Amygdala (tissue), 56 donors: ENCODE measurements at regions not wholly inside any gene's neighbourhood (a gene's known extent, or its start where the extent isn't known, plus 50 kb on each side); places are given as distances from the start of the nearest gene placed in this dataset.

Experiments
- DNase-seq, 56 donors: peaks; one replicate each; lab custom pipeline; 2025; lab: John Stamatoyannopoulos, UW

DNA sequence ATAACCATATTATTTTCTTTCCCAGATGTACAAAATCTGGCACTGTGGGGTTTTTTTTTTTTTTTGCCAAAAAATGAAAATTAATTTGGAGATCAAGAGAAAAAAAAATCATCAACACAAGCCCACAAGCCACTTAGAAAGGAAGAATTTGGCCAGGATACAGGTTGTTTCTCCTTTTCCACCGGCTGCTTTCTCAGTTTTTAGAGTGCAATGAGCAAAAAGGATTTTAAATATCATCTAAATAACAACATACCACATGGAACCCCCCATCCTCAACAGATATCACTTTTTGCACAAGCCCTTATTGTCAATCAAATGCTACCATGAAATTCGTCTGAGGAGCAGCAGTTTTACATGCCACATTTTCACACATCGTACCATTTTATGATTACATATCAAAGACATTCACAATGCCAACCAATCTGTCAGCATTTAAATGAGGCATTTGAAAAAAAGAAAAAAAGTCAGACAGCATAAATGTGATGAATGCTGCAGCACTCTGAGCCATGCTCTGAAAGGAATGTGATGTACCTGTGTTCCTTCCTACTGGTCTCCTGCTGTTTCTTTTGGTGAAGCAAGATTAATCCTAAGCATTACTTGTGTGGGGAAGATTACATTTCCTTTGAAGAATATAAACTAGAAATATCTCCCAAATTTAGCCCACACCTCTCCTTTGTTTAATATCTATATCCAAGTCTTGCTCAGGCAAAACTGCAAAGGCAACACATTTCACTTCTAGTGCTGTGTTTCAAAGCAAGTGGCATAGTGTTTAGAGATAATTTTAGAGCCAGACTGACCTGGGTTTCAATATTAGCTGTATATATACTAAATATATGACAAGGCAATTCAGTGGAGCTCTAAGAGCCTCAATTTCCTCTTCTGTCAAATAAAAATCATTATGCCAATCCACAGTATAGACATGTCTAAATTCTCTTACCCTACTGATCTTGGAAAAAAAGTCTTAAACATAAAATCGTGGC is 391.3 kb downstream of the CMPK2 start:
- no peak for DNase-seq

DNA sequence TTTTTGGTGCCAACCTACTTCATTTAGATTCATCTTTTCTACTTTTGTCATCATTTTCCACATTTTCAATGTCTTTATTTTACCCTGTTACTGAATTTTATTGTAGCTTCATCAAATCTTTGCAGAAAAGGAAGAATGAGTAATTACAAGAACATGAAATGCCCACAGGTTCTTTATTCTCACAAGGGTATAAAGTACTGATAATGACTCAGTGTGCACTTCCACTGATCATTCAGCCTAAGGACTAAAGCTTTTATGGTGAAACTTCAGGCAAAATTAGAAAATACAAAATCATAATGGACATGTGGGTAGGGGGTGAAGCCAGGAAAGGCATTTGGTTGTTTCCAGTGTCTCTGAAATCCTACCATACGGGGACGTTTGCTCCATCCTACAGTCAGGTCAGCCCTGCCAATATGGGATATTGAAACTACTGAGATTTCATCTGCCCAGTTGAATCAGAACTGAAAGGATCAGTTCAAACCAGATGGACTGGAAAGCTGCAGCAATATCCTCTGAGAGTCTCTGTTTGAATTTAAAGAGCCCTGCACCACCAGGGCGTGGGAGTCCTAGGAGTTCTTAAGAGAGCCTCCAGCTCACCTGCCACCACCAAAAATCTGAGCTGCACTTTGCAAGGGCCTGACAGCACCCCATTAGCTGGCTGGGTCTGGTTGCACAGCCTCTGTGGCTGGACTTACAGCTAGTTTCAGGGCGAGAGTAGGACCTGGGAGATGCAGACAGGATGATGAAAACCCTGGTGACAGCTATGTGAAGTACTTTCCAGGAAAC is 390.4 kb downstream of the CMPK2 start:
- DNase-seq = no peak

DNA sequence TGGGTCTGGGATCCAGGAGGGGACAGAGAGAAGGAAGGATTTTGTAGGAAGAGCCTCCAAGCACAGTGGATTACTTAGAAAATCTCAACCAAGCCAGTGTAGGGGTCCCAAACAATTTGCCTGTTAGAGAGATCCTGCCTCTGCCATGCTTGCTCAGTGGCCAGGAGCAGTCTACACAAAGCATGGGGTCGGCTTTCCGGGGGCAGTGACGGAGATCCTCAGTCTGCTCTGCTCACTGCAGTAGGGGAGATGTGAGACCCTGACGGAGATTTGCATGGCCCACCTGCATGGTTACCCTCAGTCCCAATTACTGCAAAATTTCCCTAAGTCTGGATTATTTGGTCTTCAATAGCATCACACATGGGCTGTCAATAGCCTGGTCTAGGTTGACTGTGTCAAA is 385.2 kb downstream of the CMPK2 start:
- no peak for DNase-seq

DNA sequence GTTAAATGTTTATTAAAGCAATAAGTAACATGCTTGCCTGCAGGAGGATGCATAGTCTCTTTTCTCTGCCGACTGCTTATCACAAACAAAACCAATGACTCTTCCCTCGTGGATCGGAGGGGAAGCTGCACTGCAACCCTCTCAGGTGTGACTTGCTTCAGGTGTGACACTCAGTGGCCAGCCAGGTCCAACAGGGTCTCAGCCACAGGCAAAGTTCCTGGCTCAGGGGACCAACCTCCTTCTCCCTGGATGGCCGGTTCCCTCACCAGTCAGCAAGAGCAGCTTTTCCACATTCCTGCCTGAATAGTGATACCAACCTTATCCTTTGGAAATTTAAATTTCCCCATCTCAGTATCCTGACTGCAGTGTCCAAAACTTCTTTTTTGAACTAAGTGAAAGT is 383.5 kb downstream of the CMPK2 start:
- DNase-seq = no peak

DNA sequence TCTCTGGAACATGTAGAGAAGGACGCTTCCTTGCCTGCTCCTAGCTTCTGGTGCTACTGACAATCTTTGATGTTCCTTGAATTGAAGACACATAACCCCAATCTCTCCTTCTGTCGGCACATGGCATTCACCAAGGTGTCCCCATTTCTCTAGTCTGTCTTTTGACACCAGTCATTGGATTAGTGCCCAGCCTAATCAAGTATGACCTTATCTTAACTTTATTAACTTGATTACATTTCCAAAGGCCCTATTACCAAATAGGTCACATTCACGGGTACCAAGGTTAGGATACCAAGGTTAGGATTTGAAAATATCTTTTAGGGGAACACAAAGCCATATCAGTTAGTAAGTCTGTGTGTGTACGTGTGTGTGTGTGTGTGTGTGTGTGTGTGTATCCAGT is 377.9 kb downstream of the CMPK2 start:
- no peak for DNase-seq

DNA sequence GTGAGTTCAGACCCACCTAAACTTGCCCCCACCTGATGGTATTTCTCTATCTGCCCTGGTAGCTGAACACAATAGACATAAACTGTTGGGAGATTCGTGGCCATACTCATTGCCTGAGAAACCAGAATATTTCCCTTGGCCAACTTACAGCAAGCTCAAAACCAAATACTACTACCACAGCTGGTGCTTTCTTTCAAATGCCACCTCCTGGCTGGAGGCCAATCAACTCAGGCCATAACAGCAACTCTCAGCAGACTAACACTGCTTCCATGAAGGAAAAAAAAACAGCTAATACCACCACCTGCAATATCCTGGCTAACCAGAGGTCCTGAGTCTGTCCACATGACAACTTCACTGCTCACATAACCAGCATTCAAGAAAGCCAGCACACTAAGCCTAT is 373.1 kb downstream of the CMPK2 start:
- no peak for DNase-seq

DNA sequence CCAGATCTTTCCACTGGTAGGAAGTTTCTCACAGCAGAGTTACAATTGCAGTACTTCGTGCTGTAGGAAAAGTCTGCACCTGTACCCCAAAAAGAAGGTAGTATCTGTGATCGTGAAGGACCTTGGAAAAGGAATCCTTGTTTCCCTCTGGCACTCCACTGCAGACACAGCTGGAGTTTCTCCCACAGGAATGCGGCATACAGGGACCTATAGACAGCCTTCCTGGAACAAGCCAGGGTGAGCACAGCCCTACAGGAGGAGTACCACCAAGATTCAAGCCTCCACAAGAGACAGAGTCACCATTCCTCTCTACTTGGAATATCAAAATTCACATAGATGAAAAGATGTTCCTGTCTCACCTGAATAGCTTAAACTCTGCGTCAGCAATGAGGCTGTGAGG is 372.4 kb downstream of the CMPK2 start:
- no peak for DNase-seq

DNA sequence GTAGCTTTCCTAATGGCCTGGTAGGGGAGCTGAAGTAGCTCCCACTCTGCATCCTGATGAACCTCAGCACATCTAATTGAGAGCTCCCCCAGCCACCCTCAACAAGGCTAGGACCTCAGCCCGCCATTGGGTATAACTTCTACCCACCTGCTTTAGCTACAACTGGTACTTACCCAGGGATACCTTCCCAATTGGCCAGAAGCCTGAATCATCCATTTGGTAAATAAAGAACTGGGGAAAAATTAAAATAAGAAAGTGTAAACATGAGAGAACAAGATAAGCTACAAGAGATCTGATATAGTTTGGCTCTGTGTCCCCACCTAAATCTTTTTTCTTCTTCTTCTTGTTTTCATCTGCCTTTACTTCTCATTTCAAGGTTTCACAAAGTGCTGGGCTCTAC is 372.0 kb downstream of the CMPK2 start:
- DNase-seq = no peak

DNA sequence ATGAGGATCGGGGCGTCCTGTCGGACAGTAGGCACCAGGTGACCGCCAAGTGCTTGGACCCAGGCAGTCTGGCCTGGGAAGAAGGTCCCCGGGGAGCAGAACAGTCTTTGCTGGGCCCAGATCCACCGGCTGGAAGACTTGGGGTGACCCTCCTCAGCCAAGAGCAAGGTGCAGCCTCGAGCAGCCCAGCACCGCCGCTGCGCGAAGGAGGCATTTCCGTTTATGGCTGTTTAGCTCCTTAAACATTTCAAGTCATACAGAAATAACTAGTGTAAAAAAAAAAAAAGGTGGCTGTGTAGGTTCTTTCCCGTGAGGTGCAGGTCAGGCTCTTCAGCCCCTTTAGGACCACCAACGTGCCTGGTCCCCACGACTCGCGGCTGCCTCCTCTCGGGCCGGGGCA is 370.2 kb downstream of the CMPK2 start:
- DNase-seq = no peak

DNA sequence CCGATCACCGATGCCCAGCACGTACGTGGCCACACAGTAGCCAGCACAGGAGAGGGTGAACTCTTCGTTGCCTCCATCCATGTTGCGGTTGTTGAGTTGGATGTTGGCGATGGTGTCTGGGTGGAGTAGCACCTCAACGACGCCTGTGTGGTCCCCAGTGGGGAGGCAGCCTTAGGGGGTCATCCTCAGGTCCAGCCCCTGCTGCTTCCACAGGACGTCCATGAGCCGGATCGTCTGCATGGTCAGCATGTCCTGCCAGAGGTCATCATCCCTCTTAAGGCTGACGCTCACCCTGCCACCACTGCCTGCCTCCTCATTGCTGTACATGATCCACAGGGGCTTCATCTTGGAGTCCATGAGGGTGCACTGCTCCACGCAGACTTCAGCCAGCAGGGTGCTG is 369.3 kb downstream of the CMPK2 start:
- DNase-seq = no peak

DNA sequence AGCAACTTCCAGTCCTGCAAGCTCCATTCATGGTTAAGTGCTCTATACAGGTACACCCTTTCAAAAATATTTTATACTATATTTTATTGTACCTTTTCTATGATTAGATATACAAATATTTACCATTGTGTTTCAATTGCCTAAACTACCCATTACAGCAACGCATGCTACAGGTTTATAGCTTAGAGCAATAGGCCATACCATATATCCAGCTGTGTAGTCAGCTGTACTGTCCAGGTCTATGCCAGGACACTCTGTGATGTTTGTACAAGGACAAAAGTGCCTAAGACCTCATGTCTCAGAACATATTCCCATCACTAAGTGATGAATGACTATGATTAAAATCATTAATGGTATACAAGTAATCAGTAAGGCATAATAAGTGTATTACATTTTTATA is 368.7 kb downstream of the CMPK2 start:
- DNase-seq = no peak

DNA sequence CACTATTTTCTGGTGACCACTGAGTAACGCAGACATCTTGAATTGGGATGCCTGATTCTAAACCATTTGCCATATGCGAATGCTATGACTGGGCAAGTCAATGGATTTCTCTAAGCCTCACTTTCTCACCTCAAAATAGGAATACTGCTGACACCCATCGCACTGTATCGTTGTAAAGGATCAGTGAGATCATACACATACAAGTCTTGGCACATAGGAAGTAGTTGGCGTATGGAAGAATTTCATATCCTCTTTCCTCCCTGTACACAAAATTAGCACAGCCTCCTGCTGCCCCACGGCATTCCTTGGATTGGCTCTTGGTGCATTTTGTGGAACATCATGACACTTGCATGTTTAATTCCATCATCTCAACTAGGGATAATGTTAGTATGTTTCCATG is 366.9 kb downstream of the CMPK2 start:
- DNase-seq = no peak

DNA sequence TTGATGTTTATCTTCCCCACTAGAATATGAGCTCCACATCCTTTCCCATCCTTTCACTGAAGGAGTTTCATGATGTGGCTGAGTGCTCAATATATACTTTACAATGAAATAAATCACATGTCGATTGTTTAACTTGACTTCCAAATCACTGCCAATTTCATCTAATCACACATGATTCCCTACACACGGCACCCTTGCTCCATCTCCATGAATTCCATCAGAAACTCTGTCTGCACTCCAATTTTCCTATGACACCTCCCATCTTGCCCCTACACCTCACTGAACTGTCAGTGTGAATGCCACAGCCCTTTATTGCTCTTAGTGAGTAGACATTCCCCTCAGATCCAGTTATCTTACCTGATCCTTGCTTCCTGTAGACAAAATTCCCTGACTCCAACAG is 366.0 kb downstream of the CMPK2 start:
- DNase-seq = no peak

DNA sequence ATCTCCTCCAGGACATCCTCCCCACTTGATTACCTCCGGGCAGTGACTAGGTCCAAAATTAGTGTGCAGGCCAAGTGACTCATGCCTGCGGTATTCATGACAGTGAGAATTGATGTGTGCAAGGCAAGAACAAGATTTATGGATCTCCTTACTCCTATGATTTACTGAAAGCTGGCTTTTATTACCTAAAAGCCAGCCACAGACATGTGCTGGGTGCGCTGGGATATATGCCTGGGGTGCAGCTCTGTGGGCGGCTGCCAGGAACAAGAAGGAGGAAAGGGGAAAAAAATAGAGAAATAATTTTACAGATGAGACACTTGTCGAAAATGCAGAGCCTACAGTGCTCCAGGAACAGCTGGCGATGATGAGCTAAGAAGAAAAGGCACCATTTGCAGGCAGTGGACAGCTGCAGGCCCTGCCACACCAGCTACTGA is 359.3 kb downstream of the CMPK2 start:
- DNase-seq = no peak

DNA sequence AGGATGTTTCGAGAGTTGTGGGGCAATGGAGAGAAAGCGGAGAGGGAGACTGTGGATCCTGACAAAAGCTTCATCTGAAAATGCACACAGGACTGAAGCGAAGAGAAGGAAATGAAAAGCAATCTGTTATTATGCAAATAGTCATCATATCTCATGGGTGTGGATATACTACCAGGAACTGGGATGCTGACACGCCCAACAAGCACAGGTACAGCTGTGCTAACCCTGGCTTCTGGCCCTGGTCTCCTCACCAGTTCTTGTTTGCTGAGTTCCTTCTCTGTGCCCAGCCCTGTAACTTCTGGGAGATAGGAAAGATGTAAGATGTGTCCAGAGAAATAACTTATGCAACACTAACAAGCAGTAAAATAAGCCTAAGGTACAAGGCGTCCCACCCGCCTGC is 358.8 kb downstream of the CMPK2 start:
- DNase-seq = no peak

DNA sequence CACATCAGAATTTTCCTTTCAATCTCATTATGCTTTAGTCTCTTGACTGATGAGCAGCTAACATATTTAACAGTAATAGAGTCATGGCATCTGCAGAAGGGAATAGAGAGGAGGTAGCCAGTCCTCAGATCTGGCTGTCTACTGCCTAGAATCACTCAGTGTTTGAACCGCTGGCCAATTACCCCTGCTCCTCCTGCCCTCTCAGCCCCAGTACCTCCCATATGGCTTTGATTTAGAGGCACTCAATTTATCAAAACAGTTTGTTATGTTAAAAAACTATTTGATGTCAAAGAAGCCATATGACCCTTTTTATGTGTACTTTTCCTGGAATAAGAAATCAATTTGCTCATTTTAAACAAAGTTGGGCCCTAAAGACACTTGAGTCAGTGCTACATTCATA is 355.2 kb downstream of the CMPK2 start:
- DNase-seq = no peak

DNA sequence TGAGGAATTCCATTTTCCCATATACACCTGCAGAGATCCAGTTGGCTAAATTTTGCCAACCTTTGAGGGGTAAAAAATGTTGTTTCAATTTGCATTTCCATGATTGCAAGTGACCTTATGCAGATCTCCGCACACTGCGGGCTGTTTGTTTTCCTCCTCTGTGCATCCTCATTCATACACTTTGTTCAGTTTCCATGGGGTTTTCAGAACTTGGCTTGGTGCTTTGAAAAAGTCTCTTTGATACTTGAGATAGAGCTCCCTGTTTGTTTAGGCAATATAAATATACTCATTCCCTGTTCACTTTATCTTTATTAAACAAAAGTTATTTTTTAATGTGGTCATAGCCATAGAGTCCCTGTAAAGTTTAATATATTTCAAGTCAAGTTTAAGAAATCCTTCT is 353.1 kb downstream of the CMPK2 start:
- no peak for DNase-seq

DNA sequence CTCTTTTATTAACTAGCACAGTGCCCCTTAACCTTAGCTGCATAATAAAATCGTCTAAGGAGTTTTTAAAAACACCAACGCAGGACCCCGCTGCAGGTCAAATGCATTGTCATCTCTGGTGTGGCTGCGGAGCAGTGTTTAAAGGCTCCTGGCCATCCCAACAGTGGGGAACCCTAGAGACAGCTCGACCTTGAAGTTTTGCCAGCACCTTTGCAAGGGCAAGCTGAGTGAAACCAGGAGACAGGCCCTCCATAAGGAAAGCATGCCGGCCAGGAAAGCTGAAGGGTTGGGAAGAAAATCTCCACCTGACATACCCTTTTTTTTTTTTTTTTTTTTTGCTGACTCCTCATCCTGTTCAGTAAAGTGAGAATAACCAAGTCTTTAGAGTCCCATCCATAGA is 349.0 kb downstream of the CMPK2 start:
- no peak for DNase-seq

DNA sequence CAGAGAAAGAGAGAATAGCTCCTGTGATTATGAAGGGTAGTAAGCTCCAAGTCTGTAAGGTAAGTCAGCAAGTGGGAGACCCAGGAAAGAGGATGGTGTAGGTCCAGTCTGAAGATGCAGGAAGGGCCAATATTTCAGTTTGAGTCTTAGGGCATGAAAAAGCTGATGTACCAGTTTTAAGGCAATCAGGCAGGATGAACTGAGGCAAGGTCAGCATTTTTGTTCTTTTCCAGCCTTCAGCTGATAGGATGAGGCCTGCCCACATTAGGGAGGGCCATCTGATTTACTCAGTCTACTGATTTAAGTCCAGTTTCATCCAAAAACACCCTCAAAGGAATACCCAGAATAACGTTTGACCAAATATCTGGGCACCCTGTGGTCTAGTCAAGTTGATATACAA is 347.3 kb downstream of the CMPK2 start:
- no peak for DNase-seq

DNA sequence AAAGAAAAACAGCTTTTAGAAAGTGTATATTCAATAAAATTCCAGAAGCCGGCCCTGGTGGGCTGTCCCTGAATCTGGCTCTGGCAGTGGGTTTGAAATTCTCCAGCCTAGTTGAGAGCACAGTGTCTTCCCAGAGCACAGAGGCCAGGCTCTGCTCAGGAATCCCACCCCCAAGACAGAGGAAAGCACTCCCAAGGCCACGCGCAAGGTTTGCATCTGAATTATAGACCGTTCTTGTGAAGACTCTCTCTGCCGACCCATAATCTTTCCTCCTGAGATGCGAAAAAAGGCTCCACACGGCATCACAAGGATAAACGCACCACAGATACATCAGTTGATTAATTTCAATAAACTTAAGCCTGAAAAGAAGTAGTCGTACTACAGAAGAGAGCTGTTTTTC is 342.2 kb downstream of the CMPK2 start:
- DNase-seq = no peak

DNA sequence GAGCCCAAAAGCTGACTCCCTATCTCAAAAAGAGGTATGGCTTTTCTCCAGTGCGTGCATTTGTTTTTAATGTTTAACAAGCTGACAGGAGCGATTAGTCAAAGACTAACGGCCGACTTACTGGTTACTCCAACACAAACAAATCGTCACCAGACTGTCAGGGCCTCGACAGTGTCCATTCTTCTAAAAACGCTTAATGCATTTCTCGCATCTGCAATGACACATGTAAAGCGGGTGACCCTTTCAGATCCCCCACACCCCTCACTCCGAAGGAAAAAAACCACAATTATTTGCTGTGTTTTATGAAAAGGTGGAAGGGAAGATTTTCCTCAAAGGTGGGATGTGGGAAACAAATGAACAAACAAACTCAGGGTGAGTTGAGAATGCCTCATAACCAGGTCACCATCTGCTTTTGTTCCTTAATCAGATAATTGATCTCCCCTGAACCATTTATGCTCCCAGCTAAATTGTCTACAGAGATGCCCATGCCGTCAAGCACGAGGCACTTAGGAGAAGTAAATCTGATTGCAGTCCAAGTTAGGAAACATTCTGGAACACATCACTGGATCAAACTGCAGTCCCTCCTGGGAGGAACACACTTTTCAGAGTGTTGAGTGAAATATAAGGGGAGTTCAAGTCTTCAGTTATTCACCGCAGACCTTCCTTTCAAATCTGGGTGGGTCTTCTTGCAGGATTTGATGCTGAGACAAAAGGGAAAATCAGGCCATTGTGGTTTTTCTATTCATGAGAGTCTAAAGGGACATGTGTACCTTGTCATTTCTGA is 340.8 kb downstream of the CMPK2 start:
- DNase-seq = no peak
